ENCODE measurements at regions not wholly inside any gene's neighbourhood (a gene's known extent, or its start where the extent isn't known, plus 50 kb on each side); places are given as distances from the start of the nearest gene placed in this dataset.
A peak's percentile ranks its signal among the peaks of the same experiment; 100 is the strongest.

GRCh38 chr9:7392148-7392547 lies 407.4 kb downstream of the DMAC1 start:
- no peak for DNase-seq

- no peak for DNase-seq
Measured at GRCh38 chr9:7388755-7389154, 410.8 kb downstream of the DMAC1 start.

GRCh38 chr9:7387840-7388239 lies 411.7 kb downstream of the DMAC1 start:
- no peak for DNase-seq

GRCh38 chr9:7382304-7382703 lies 417.3 kb downstream of the DMAC1 start:
- DNase-seq = no peak

GRCh38 chr9:7377489-7377888 lies 422.1 kb downstream of the DMAC1 start:
- DNase-seq = no peak

- DNase-seq = peak; percentile 15
Measured at GRCh38 chr9:7376833-7377232, 422.7 kb downstream of the DMAC1 start.

GRCh38 chr9:7376213-7376612 lies 423.4 kb downstream of the DMAC1 start:
- no peak for DNase-seq

- no peak for DNase-seq
Measured at GRCh38 chr9:7375013-7375511, 424.5 kb downstream of the DMAC1 start.

GRCh38 chr9:7370988-7371387 lies 428.6 kb downstream of the DMAC1 start:
- DNase-seq = no peak

- DNase-seq = no peak
Measured at GRCh38 chr9:7370381-7370780, 429.2 kb downstream of the DMAC1 start.

- no peak for DNase-seq
Measured at GRCh38 chr9:7369384-7369821, 430.2 kb downstream of the DMAC1 start.

- peak; percentile 22 for DNase-seq
Measured at GRCh38 chr9:7368410-7369292, 430.9 kb downstream of the DMAC1 start.

GRCh38 chr9:7367726-7368125 lies 431.9 kb downstream of the DMAC1 start:
- DNase-seq = no peak

- peak; percentile 11 for DNase-seq
Measured at GRCh38 chr9:7366121-7366520, 433.5 kb downstream of the DMAC1 start.

- no peak for DNase-seq
Measured at GRCh38 chr9:7363777-7364477, 435.7 kb downstream of the DMAC1 start.

GRCh38 chr9:7360513-7360912 lies 439.1 kb downstream of the DMAC1 start:
- DNase-seq = no peak

GRCh38 chr9:7358876-7359275 lies 440.7 kb downstream of the DMAC1 start:
- no peak for DNase-seq

- no peak for DNase-seq
Measured at GRCh38 chr9:7354704-7355103, 444.9 kb downstream of the DMAC1 start.

- DNase-seq = no peak
Measured at GRCh38 chr9:7348692-7349091, 450.9 kb downstream of the DMAC1 start.

GRCh38 chr9:7347556-7347955 lies 452.0 kb downstream of the DMAC1 start:
- no peak for DNase-seq

- DNase-seq = no peak
Measured at GRCh38 chr9:7346144-7346543, 453.4 kb downstream of the DMAC1 start.

- DNase-seq = no peak
Measured at GRCh38 chr9:7342736-7343135, 456.8 kb downstream of the DMAC1 start.

GRCh38 chr9:7342229-7342628 lies 457.3 kb downstream of the DMAC1 start:
- no peak for DNase-seq

GRCh38 chr9:7341571-7341970 lies 458.0 kb downstream of the DMAC1 start:
- DNase-seq = no peak
